Adrenal gland (tissue), 9 donors: ENCODE measurements at regions not wholly inside any gene's neighbourhood (a gene's known extent, or its start where the extent isn't known, plus 50 kb on each side); places are given as distances from the start of the nearest gene placed in this dataset.

Source experiments
- DNase-seq, 7 donors: peaks; one replicate each; pipeline ENCODE4 v3.0.0-alpha.2; 2019 to 2020
- H3K27ac ChIP-seq, 5 donors: fragments of 200-600 bp; sonication (generic) in 4 of 5; 1 replicate in 3 of 5; 2 replicates in 2 of 5; pipeline versions ENCODE4 v1.5.1 to v1.8.0; 2016 to 2020; ENCODE audit warnings: mild to moderate bottlenecking in 1 of 5
- H3K27me3 ChIP-seq: fragments of 200-600 bp; 2 replicates; pipeline ENCODE4 v1.8.0; 2021
- H3K36me3 ChIP-seq, 2 donors: fragments of 200-600 bp; replicated peaks in 1 of 2; 1 replicate in 1 of 2; 2 replicates in 1 of 2; pipeline versions ENCODE4 v1.5.1 to v1.8.0; 2018 to 2022
- H3K4me1 ChIP-seq, 2 donors: fragments of 200-600 bp; replicated peaks in 1 of 2; 1 replicate in 1 of 2; 2 replicates in 1 of 2; pipeline versions ENCODE4 v1.5.1 to v1.8.0; 2018 to 2021
- H3K4me3 ChIP-seq, 4 donors: fragments of 200-600 bp; sonication (generic) in 3 of 4; one replicate each; pipeline ENCODE4 v1.5.1; 2016 to 2018
- H3K9me3 ChIP-seq, 3 donors: fragments of 200-600 bp; sonication (generic) in 1 of 3; replicated peaks in 1 of 3; 1 replicate in 2 of 3; 2 replicates in 1 of 3; pipeline versions ENCODE4 v1.5.1 to v1.8.0; 2016 to 2021
- POLR2A ChIP-seq, 2 donors: fragments of 450-650 bp; IDR thresholded peaks; one replicate each; pipeline ENCODE4 v1.6.1; 2017; ENCODE audit warnings: antibody characterized with exemption in 2 of 2, mild to moderate bottlenecking in 2 of 2, moderate library complexity in 1 of 2
- WGBS, 4 donors: extraction: QIAGEN DNeasy Blood & Tissue Kit in 2 of 4; methylation state at CpG; one replicate each; pipeline versions ENCODE4 v1.1.5 to v1.1.7; 2013 to 2017; 5-methylcytosine and 5-hydroxymethylcytosine counted together
- intact Hi-C, 2 donors: fragments of 100-400 bp; cut with DNase I; formaldehyde crosslinking; loops; one replicate each; pipeline versions ENCODE4 v1.14.1 to v1.15.0; 2022 to 2023
- TF ChIP-seq, protein P1 (sequence below), 6 experiments: fragments of 450-650 bp in 4 of 6; fragments of 200-600 bp in 2 of 6; sonication (generic) in 1 of 6; IDR thresholded peaks; 1 replicate in 5 of 6; 2 replicates in 1 of 6; pipeline versions ENCODE4 v1.5.1 to v1.8.0; 2016 to 2021; ENCODE audit warnings: antibody characterized with exemption in 6 of 6, mild to moderate bottlenecking in 2 of 6, moderate library complexity in 1 of 6
- donor health status: healthy with polysubstance abuse.
- donor health status: Bipolar disorder and iron deficiency.
- donor health status: DM: yes; HTN: yes; CAD: no.
- donor health status: DM: no; HTN: no; CAD: no.
- donor health status: DM: no; HTN: no; CAD: no.

DNA sequence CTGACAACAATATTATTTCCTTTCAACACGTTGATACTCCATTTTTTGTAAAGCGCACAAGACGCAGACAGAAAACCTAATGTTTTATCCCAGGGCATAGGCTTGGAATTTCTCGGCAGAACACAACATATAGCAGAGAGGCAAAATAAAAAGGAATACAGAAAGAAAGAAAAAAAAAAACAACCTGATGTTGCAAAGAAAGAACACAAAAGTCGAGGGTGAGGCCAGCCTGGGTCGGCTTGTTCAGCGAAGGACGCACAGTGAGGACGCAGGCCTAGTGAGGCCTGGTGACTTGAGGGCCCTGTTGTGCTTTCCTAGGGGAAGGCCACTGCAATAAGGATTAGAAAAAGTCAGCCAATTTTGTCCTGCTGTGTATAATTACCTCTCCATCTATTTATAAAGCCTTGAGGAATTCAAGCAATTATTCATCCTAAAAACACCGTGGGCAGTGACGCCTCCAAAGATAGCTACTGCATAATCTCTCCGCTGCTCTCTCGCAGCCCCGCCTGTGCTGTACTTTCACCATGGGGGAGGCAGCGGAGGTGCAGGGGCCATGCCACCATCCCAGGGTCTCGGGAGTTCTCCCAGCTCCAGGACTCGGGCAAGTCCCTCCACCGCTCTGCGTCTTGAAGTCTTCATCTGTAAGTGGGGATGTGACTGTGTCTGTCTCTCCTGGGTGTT is 61.9 kb upstream of the SH3RF3 start:
- H3K27ac ChIP-seq: no peak overlapping the region
- H3K4me1 ChIP-seq: no peaks in the 10 kb centered on the region
- H3K4me3 ChIP-seq: no peak overlapping the region
- H3K27me3 ChIP-seq: peaks cover 8% of the 10 kb centered on the region
- H3K36me3 ChIP-seq: no peaks in the 10 kb centered on the region
- 81 to 85% (median 84%) methylated on average over 14 to 19 of the region's 19 CpGs for WGBS, 4 donors
- no peaks in the 10 kb centered on the region for H3K9me3 ChIP-seq
- intact Hi-C loops: no loop called here
- TF ChIP-seq, protein P1, sequence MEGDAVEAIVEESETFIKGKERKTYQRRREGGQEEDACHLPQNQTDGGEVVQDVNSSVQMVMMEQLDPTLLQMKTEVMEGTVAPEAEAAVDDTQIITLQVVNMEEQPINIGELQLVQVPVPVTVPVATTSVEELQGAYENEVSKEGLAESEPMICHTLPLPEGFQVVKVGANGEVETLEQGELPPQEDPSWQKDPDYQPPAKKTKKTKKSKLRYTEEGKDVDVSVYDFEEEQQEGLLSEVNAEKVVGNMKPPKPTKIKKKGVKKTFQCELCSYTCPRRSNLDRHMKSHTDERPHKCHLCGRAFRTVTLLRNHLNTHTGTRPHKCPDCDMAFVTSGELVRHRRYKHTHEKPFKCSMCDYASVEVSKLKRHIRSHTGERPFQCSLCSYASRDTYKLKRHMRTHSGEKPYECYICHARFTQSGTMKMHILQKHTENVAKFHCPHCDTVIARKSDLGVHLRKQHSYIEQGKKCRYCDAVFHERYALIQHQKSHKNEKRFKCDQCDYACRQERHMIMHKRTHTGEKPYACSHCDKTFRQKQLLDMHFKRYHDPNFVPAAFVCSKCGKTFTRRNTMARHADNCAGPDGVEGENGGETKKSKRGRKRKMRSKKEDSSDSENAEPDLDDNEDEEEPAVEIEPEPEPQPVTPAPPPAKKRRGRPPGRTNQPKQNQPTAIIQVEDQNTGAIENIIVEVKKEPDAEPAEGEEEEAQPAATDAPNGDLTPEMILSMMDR (IDR thresholded peaks at IDR 0.05): no peak
- no peak for TF ChIP-seq POLR2A (IDR thresholded peaks at IDR 0.05)
- no peak for DNase-seq

DNA sequence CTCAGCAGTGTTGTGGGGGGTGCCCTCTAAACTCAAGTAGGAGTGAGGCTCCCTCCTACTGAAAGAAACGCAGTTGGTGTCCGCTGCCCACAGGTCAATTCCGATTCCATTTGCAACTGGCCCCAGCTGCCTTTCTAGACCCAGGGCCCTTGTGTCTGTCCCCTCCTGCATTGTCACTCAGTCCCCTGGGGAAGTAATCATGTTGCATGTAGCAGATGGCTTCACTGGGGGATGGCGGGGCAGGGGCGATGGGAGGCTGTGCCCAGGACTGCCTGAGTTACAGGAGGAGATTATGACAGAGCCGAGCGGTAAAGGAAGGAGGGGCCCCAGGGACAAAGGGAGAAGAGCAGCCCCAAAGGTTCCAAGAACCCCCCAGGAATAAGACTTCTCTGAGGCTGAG is 62.5 kb upstream of the SH3RF3 start:
- WGBS, 4 donors: 83 to 94% (median 89%) methylated on average over 5 to 7 of the region's 7 CpGs
- DNase-seq: no peak
- intact Hi-C loops: no loop called here

DNA sequence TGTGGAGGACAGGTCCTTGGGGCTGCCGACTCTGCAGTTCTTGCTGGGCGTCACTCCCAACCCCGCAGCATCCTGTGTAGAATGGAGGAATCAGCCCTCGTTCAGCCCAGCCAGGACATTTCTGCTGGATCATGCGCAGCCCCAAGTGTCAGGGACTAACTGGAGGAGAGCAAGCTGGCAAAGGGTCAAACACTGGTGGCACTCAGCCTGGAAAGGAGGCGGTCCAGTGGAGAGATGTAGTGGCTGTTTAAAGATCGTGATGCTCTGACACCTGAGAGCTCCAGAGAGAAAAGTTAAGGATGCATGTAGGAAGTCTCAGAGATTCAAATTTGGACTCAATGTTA is 63.6 kb upstream of the SH3RF3 start:
- no peaks in the 10 kb centered on the region for H3K4me1 ChIP-seq
- DNase-seq: peak; percentile 45 to 80 (median 68)
- intact Hi-C loops: no loop called here
- H3K36me3 ChIP-seq: no peaks in the 10 kb centered on the region
- no peak overlapping the region for H3K4me3 ChIP-seq
- H3K27me3 ChIP-seq: peaks cover 8% of the 10 kb centered on the region
- TF ChIP-seq, protein P1 (IDR thresholded peaks at IDR 0.05): no peak
- TF ChIP-seq POLR2A (IDR thresholded peaks at IDR 0.05): no peak
- H3K9me3 ChIP-seq: no peaks in the 10 kb centered on the region
- 14 to 26% (median 21%) methylated on average over 6 to 7 of the region's 7 CpGs for WGBS, 4 donors
- no peak overlapping the region for H3K27ac ChIP-seq

More for the DNA sequence above, 62.5 kb upstream of the SH3RF3 start:
- Histone ChIP-seq H3K9me3 (no peaks in the 10 kb centered on the region), H3K36me3 (no peaks in the 10 kb centered on the region), H3K27me3 (peaks cover 8% of the 10 kb centered on the region), H3K4me1 (no peaks in the 10 kb centered on the region), H3K4me3 (no peak overlapping the region), H3K27ac (no peak overlapping the region)
- no peak for TF ChIP-seq POLR2A (IDR thresholded peaks at IDR 0.05)

DNA sequence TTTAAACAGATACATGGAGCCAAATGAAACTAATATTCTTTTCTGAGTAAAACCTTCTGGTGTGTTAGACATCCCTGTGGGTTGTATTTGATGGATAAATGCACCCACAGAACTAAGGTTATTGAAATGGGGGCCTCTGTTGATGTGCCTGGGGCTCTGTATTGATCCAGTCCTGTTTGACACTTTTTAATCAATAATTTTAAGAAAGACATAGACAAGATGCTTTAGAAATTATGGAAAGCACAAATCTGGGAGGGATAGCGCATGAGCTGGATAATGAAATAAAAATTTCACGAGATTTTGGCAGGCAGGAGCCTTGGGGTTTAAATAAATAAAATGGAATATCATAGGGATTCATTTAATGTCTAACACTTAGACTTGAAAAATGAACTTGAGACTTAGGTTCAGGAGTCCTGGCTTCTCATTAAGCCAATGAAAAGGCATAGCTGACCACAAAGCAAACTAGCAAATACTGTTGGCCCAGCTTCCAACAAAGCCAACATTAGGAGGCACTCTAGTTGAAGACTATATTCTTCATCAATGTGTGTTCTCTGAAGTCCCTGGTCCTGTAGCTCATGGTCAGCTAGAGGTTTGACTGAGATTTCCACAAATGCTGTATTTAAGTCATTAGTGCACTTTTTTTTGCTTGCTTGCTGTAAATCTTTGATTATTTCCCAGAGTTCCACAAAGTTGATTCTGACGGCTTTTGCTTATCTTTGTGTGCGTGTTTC is 64.2 kb upstream of the SH3RF3 start:
- peaks cover 8% of the 10 kb centered on the region for H3K27me3 ChIP-seq
- H3K4me1 ChIP-seq: no peaks in the 10 kb centered on the region
- TF ChIP-seq, protein P1 (IDR thresholded peaks at IDR 0.05): no peak
- no peak for TF ChIP-seq POLR2A (IDR thresholded peaks at IDR 0.05)
- intact Hi-C loops: no loop called here
- 49 to 55% (median 52%) methylated on average over 4 of the region's 4 CpGs for WGBS, 4 donors
- no peak overlapping the region for H3K4me3 ChIP-seq
- no peak for DNase-seq
- no peaks in the 10 kb centered on the region for H3K36me3 ChIP-seq
- no peak overlapping the region for H3K27ac ChIP-seq
- H3K9me3 ChIP-seq: no peaks in the 10 kb centered on the region
